Tibial nerve (tissue), 4 donors: ENCODE measurements at regions not wholly inside any gene's neighbourhood (a gene's known extent, or its start where the extent isn't known, plus 50 kb on each side); places are given as distances from the start of the nearest gene placed in this dataset.

Source experiments
- DNase-seq, 2 donors: peaks; one replicate each; pipeline ENCODE4 v3.0.0-alpha.2; 2019; ENCODE audit warnings: low spot score in 2 of 2
- H3K27ac ChIP-seq, 4 donors: fragments of 200-600 bp; sonication (generic) in 3 of 4; one replicate each; pipeline ENCODE4 v1.5.1; 2017 to 2019; ENCODE audit warnings: mild to moderate bottlenecking in 1 of 4
- H3K27me3 ChIP-seq, 2 donors: fragments of 200-600 bp; sonication (generic) in 1 of 2; one replicate each; pipeline versions ENCODE4 v1.5.1 to v1.6.0; 2017 to 2019
- H3K36me3 ChIP-seq, 3 donors: fragments of 200-600 bp; sonication (generic); one replicate each; pipeline ENCODE4 v1.5.1; 2018 to 2019
- H3K4me1 ChIP-seq, 4 donors: fragments of 200-600 bp; sonication (generic) in 3 of 4; one replicate each; pipeline ENCODE4 v1.5.1; 2017 to 2019
- H3K4me3 ChIP-seq, 4 donors: fragments of 200-600 bp; sonication (generic) in 3 of 4; one replicate each; pipeline ENCODE4 v1.5.1; 2017 to 2019; ENCODE audit warnings: mild to moderate bottlenecking in 1 of 4, moderate library complexity in 1 of 4
- H3K9me3 ChIP-seq, 4 donors: fragments of 200-600 bp; sonication (generic) in 3 of 4; one replicate each; pipeline ENCODE4 v1.5.1; 2017 to 2019
- EP300 ChIP-seq, 2 donors: sonication (generic); formaldehyde crosslinking; IDR thresholded peaks; one replicate each; pipeline ENCODE4 v1.6.1; 2017; ENCODE audit warnings: antibody characterized with exemption in 2 of 2, mild to moderate bottlenecking in 1 of 2
- POLR2A ChIP-seq, 2 donors: fragments of 450-650 bp; IDR thresholded peaks; one replicate each; pipeline ENCODE4 v1.6.1; 2017; ENCODE audit warnings: antibody characterized with exemption in 2 of 2, mild to moderate bottlenecking in 2 of 2, moderate library complexity in 2 of 2
- WGBS, 2 donors: methylation state at CpG; one replicate each; pipeline ENCODE4 v1.1.5; 2018; 5-methylcytosine and 5-hydroxymethylcytosine counted together
- TF ChIP-seq, protein P1 (sequence below), 5 experiments: fragments of 200-600 bp in 3 of 5; fragments of 450-650 bp in 2 of 5; sonication (generic) in 3 of 5; IDR thresholded peaks; one replicate each; pipeline ENCODE4 v1.5.1; 2016 to 2019; ENCODE audit warnings: antibody characterized with exemption in 5 of 5, mild to moderate bottlenecking in 3 of 5, moderate library complexity in 2 of 5

DNA sequence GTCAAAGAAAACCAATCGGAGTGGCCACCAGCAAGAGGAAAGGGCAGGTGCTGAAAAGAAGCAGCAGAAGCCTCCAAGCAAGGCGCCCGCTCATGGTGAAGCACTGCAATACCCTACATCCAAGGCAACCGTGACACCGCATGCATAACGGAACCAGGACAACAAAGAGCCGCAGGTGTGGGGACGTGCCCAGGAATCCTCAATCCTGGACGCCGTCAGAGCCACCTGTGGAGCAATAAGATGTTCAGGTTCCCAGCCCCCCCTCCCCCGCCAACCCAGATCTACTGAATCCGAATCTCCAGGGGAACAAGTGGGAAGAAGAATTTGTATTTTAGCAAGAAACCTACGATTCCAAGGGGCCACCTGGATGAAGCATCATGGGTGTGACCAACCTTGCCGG lies 70.8 kb downstream of the SHANK2 start:
- TF ChIP-seq, protein P1, sequence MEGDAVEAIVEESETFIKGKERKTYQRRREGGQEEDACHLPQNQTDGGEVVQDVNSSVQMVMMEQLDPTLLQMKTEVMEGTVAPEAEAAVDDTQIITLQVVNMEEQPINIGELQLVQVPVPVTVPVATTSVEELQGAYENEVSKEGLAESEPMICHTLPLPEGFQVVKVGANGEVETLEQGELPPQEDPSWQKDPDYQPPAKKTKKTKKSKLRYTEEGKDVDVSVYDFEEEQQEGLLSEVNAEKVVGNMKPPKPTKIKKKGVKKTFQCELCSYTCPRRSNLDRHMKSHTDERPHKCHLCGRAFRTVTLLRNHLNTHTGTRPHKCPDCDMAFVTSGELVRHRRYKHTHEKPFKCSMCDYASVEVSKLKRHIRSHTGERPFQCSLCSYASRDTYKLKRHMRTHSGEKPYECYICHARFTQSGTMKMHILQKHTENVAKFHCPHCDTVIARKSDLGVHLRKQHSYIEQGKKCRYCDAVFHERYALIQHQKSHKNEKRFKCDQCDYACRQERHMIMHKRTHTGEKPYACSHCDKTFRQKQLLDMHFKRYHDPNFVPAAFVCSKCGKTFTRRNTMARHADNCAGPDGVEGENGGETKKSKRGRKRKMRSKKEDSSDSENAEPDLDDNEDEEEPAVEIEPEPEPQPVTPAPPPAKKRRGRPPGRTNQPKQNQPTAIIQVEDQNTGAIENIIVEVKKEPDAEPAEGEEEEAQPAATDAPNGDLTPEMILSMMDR (IDR thresholded peaks at IDR 0.05): no peak
- no peak for TF ChIP-seq POLR2A (IDR thresholded peaks at IDR 0.05)
- no peak for TF ChIP-seq EP300 (IDR thresholded peaks at IDR 0.05)
- H3K36me3 ChIP-seq: no peaks in the 10 kb centered on the region
- DNase-seq: no peak
- WGBS, 2 donors: 85% methylated on average over 14 of the region's 14 CpGs
- no peak overlapping the region for H3K27ac ChIP-seq
- H3K9me3 ChIP-seq: peaks cover 0 to 20% (median 0%) of the 10 kb centered on the region in 4 donors
- H3K4me1 ChIP-seq: no peaks in the 10 kb centered on the region
- no peak overlapping the region for H3K4me3 ChIP-seq
- no peaks in the 10 kb centered on the region for H3K27me3 ChIP-seq

DNA sequence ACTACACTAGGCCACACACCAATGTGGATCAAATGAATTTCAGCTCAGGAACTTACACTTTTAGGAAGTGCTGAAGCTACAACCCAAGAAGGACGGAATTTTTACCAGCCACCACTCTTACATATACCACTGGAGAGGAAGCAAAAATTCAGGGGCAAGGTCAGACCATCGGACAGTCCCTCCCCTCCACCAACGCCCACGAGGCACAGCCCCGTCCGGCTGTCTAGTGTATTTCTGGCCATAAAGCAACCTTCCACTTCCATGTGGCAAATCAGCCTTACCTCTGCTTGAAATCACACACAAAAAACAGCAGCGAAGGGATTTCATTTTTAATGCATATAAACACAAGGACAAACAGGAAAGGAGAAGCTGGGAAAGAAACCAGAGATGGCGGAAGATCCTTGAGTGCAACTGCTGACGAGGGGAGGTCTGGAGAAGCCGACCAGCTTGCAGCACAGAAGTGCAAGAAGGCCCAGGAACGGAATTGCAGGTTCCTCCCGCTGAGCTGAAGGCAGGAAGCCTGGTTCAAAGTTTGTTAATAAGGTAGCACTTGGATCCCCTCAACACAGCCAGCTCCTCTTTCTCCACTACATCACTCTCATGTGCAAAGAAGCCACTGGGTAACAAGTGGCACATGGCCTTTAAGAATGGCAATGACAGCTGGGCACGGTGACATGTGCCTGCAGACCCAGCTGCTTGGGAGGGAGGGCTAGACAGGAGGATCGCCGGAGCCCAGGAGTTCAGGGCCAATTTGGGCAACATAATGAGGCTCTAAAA lies 71.5 kb downstream of the SHANK2 start:
- 55 to 61% methylated on average over 15 of the region's 15 CpGs for WGBS, 2 donors
- H3K36me3 ChIP-seq: no peaks in the 10 kb centered on the region
- no peaks in the 10 kb centered on the region for H3K4me1 ChIP-seq
- H3K27ac ChIP-seq: no peak overlapping the region
- no peaks in the 10 kb centered on the region for H3K27me3 ChIP-seq
- TF ChIP-seq EP300 (IDR thresholded peaks at IDR 0.05) (no peak), POLR2A (IDR thresholded peaks at IDR 0.05) (no peak)
- TF ChIP-seq, protein P1 (IDR thresholded peaks at IDR 0.05): no peak
- no peak for DNase-seq
- no peak overlapping the region for H3K4me3 ChIP-seq
- peaks cover 0 to 27% (median 0%) of the 10 kb centered on the region in 4 donors for H3K9me3 ChIP-seq

DNA sequence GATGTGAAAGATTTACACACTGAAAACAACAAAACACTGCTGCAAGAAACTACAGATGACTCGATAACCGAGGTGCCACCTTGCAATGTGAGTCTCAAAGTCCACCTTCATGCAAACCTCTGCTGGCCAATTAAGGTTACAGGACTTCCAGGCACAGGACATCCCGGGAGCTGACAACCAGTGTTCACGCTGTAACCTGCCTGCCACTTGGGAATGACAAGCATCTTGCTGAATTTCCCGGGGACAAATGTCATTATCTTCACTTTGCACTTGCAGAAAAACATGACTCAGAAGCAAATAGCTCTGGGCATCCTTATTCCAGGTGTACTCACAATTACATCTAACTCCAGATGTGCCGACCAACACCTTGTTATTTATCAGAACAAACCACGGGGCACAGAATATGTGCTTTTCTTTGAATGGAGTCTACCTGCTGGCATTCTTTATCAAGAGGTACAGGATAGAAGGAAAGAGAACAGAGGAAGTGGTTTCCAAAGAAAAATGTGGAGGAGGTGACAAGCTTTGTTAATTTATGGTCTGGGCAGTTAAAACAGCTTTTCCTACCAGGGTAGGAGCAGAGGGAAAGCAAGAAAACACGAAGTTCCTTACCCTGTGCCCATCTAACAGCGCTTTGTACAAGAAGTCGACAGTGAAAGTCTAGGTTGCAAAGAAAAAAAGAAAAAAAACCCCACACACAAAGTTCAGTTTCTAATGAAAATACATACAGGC lies 72.3 kb downstream of the SHANK2 start:
- Histone ChIP-seq H3K36me3 (no peaks in the 10 kb centered on the region), H3K4me3 (no peak overlapping the region), H3K4me1 (no peaks in the 10 kb centered on the region), H3K27ac (no peak overlapping the region), H3K27me3 (no peaks in the 10 kb centered on the region), H3K9me3 (peaks cover 0 to 35% (median 0%) of the 10 kb centered on the region in 4 donors)
- WGBS, 2 donors: 73 to 77% methylated on average over 10 of the region's 10 CpGs
- TF ChIP-seq, protein P1 (IDR thresholded peaks at IDR 0.05): no peak
- TF ChIP-seq POLR2A (IDR thresholded peaks at IDR 0.05): no peak
- DNase-seq: no peak

DNA sequence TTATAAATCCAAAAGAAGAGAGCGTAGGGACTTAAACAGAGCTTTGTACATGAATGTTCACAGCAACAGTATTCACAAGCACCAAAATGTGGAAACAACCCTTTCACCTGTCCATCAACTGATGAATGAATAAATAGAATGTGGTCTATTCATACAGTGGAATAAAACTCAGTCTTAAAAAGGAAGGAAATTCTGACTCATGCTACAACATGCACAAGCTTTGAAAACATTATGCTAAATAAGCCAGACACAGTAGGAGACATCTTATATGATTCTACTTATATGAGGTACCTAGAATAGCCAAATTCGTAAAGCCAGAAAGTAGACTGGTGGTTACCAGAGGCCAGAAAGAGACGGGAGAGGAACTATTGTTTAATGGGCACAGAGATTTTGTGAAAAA lies 74.3 kb downstream of the SHANK2 start:
- H3K9me3 ChIP-seq: peaks cover 0 to 36% (median 0%) of the 10 kb centered on the region in 4 donors
- DNase-seq: no peak
- TF ChIP-seq POLR2A (IDR thresholded peaks at IDR 0.05) (no peak), EP300 (IDR thresholded peaks at IDR 0.05) (no peak)
- TF ChIP-seq, protein P1 (IDR thresholded peaks at IDR 0.05): no peak
- no peaks in the 10 kb centered on the region for H3K4me1 ChIP-seq
- H3K4me3 ChIP-seq: no peak overlapping the region
- 76 to 87% methylated on average over 3 of the region's 3 CpGs for WGBS, 2 donors
- no peaks in the 10 kb centered on the region for H3K27me3 ChIP-seq
- H3K36me3 ChIP-seq: no peaks in the 10 kb centered on the region
- H3K27ac ChIP-seq: no peak overlapping the region

DNA sequence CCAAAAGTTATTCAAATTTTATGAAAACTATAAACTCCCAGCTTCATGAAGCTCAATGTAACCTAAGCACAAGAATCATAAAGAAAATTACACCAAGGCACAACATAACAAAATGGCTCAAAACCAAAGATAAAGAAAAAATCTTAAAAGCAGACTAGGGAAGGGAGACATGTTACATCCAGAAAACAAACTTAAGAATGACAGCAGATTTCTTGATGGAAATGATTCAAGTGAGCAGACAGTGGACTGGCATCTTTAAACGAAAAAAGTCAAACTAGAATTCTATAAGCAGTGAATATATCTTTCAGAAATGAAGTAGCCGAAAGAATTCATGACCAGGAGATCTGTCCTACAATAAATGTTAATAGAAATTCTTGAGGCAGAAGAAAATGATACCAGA lies 75.6 kb downstream of the SHANK2 start:
- H3K27me3 ChIP-seq: no peaks in the 10 kb centered on the region
- TF ChIP-seq, protein P1 (IDR thresholded peaks at IDR 0.05): no peak
- TF ChIP-seq EP300 (IDR thresholded peaks at IDR 0.05) (no peak), POLR2A (IDR thresholded peaks at IDR 0.05) (no peak)
- no peak overlapping the region for H3K27ac ChIP-seq
- no peaks in the 10 kb centered on the region for H3K4me1 ChIP-seq
- no peak for DNase-seq
- peaks cover 0 to 36% (median 0%) of the 10 kb centered on the region in 4 donors for H3K9me3 ChIP-seq
- no peak overlapping the region for H3K4me3 ChIP-seq
- WGBS, 2 donors: 86 to 99% methylated on average over 2 of the region's 2 CpGs
- no peaks in the 10 kb centered on the region for H3K36me3 ChIP-seq
